ENCODE measurements at regions not wholly inside any gene's neighbourhood (a gene's known extent, or its start where the extent isn't known, plus 50 kb on each side); places are given as distances from the start of the nearest gene placed in this dataset.

DNA sequence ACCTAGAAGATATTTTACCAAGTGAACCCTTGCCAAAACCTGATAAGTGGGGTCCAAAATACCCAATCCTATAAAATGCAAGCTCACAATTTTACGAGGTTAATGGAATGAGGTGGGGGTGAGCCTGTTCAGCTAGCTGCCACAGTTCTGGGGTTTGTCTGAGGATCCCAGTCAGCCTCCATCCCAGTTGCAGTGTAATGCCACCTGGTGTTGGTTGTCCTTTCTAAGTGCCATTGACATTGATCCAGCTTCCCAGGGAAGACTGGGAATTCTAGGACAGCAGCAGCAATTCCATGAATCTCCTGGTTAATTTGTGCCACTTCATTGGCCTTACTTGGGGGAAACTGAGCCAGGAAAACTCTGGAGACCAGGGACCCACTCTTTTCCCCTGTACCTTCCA lies 298.3 kb downstream of the RWDD3 start (continued):
- TF ChIP-seq CAMTA2 (CRISPR knock-in tag; conservative IDR thresholded peaks at IDR 0.05) (no peak), MCM5 (IDR thresholded peaks at IDR 0.05; ENCODE audit: low read depth) (no peak), ARID3B (CRISPR knock-in tag; IDR thresholded peaks at IDR 0.05; ENCODE audit: borderline replicate concordance) (no peak), BCOR (IDR thresholded peaks at IDR 0.05) (no peak), KHSRP (IDR thresholded peaks at IDR 0.05) (no peak)
- TF ChIP-seq, protein P1, sequence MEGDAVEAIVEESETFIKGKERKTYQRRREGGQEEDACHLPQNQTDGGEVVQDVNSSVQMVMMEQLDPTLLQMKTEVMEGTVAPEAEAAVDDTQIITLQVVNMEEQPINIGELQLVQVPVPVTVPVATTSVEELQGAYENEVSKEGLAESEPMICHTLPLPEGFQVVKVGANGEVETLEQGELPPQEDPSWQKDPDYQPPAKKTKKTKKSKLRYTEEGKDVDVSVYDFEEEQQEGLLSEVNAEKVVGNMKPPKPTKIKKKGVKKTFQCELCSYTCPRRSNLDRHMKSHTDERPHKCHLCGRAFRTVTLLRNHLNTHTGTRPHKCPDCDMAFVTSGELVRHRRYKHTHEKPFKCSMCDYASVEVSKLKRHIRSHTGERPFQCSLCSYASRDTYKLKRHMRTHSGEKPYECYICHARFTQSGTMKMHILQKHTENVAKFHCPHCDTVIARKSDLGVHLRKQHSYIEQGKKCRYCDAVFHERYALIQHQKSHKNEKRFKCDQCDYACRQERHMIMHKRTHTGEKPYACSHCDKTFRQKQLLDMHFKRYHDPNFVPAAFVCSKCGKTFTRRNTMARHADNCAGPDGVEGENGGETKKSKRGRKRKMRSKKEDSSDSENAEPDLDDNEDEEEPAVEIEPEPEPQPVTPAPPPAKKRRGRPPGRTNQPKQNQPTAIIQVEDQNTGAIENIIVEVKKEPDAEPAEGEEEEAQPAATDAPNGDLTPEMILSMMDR (IDR thresholded peaks at IDR 0.05 in 2 of 3, conservative IDR thresholded peaks at IDR 0.05 in 1 of 3; ENCODE audit: insufficient read depth in 2 of 3, low read depth in 1 of 3, low read length in 3 of 3) = no peak
- TF ChIP-seq, protein P2, sequence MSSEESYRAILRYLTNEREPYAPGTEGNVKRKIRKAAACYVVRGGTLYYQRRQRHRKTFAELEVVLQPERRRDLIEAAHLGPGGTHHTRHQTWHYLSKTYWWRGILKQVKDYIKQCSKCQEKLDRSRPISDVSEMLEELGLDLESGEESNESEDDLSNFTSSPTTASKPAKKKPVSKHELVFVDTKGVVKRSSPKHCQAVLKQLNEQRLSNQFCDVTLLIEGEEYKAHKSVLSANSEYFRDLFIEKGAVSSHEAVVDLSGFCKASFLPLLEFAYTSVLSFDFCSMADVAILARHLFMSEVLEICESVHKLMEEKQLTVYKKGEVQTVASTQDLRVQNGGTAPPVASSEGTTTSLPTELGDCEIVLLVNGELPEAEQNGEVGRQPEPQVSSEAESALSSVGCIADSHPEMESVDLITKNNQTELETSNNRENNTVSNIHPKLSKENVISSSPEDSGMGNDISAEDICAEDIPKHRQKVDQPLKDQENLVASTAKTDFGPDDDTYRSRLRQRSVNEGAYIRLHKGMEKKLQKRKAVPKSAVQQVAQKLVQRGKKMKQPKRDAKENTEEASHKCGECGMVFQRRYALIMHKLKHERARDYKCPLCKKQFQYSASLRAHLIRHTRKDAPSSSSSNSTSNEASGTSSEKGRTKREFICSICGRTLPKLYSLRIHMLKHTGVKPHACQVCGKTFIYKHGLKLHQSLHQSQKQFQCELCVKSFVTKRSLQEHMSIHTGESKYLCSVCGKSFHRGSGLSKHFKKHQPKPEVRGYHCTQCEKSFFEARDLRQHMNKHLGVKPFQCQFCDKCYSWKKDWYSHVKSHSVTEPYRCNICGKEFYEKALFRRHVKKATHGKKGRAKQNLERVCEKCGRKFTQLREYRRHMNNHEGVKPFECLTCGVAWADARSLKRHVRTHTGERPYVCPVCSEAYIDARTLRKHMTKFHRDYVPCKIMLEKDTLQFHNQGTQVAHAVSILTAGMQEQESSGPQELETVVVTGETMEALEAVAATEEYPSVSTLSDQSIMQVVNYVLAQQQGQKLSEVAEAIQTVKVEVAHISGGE (CRISPR knock-in tag; IDR thresholded peaks at IDR 0.05) = no peak
